ENCODE measurements at regions not wholly inside any gene's neighbourhood (a gene's known extent, or its start where the extent isn't known, plus 50 kb on each side); places are given as distances from the start of the nearest gene placed in this dataset.

DNA sequence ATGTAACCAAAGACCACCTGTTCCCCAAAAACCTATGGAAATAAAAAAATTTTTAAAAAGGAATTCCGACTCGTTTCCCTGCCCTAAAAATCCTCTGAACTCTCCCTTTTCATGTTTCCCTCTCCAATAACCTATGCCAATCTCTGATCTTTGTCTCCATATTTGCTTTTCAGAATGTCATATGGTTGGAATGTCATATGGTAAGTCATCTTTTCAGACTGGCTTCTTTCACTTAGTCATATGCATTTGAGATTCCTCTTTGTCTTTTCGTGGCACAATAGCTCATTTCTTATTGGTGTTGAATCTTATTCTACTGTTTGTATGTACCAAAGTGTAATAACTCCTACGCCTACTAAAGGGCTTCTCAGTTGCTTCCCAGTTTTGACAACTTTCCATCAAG lies 117.5 kb downstream of the BACH1 start:
- Histone ChIP-seq H3K4me1 (replicated peaks in 1 of 4; ENCODE audit: control insufficient read depth in 3 of 4, insufficient read depth in 4 of 4, low read length in 3 of 4) (peaks cover 0 to 4% (median 0%) of the 10 kb centered on the region in 4 experiments; a peak in 2 of 7 replicates), H2BK12ac (ENCODE audit: low read depth, low read length) (no peak overlapping the region), H3K23me2 (ENCODE audit: low read depth, low read length) (no peaks in the 10 kb centered on the region), H3K23ac (ENCODE audit: insufficient read length) (no peak overlapping the region), H3K4me2 (ENCODE audit: insufficient read depth in 1 of 2, low read depth in 2 of 2, low read length in 2 of 2) (no peak overlapping the region), H2BK120ac (replicated peaks; ENCODE audit: low read depth, low read length) (no peak overlapping the region), H2BK20ac (ENCODE audit: low read length) (no peak overlapping the region), H3K9me3 (ENCODE audit: insufficient read depth in 2 of 2, low read depth in 1 of 2, low read length in 1 of 2) (no peaks in the 10 kb centered on the region), H2AFZ (ENCODE audit: low read length) (no peak overlapping the region), H4K8ac (ENCODE audit: extremely low read depth, insufficient read depth, low read length) (no peak overlapping the region), H2AK5ac (ENCODE audit: low read depth, low read length) (no peak overlapping the region), H3K27ac (ENCODE audit: low read depth, low read length) (no peak overlapping the region), H3K27me3 (replicated peaks in 1 of 4; ENCODE audit: control insufficient read depth in 3 of 4, extremely low read depth in 1 of 4, insufficient read depth in 3 of 4, low read length in 3 of 4) (no peaks in the 10 kb centered on the region), H3K79me2 (ENCODE audit: control insufficient read depth in 1 of 2, insufficient read depth in 2 of 2, low read length in 2 of 2) (no peaks in the 10 kb centered on the region), H3K79me1 (ENCODE audit: low read depth, low read length) (no peaks in the 10 kb centered on the region), H3K4ac (replicated peaks; ENCODE audit: insufficient read length, low read depth, low read length) (no peak overlapping the region), H4K91ac (replicated peaks; ENCODE audit: insufficient read length, low read length) (no peak overlapping the region), H3K9ac (replicated peaks in 1 of 4; ENCODE audit: extremely low read depth in 1 of 4, low read depth in 3 of 4, low read length in 3 of 4) (no peak overlapping the region), H3K14ac (ENCODE audit: insufficient read length) (no peak overlapping the region), H3K18ac (ENCODE audit: extremely low read depth, low read length) (no peak overlapping the region), H3K4me3 (ENCODE audit: extremely low read depth in 1 of 4, insufficient read depth in 2 of 4, low read depth in 3 of 4, low read length in 4 of 4) (no peak overlapping the region), H4K20me1 (replicated peaks in 1 of 2; ENCODE audit: control insufficient read depth in 1 of 2, insufficient read depth in 2 of 2, low read length in 2 of 2) (no peaks in the 10 kb centered on the region), H2BK5ac (ENCODE audit: low read depth, low read length) (no peak overlapping the region), H3K36me3 (ENCODE audit: control insufficient read depth in 2 of 4, insufficient read depth in 4 of 4, low read length in 3 of 4) (no peaks in the 10 kb centered on the region), H3K56ac (replicated peaks; ENCODE audit: insufficient read length, low read depth, low read length) (no peak overlapping the region), H2BK15ac (ENCODE audit: low read length) (no peak overlapping the region), H4K5ac (ENCODE audit: insufficient read length, low read depth, low read length) (no peak overlapping the region)
- 89% methylated on average over 4 of the region's 4 CpGs; no CpG with 5 or more reads in 1 of the 2 experiments for WGBS, 2 experiments (ENCODE audit: extremely low coverage in 1 of 2, insufficient coverage in 1 of 2, insufficient read length in 1 of 2, insufficient replicate concordance in 2 of 2, low coverage in 1 of 2, low lambda C conversion rate in 2 of 2, missing lambda C conversion rate in 1 of 2)
- POLR2A ChIA-PET (ENCODE audit: partially characterized antibody) = no interaction called here
- TF ChIP-seq PHF8 (conservative IDR thresholded peaks at IDR 0.05; ENCODE audit: low read depth, low read length) (no peak), RXRA (IDR thresholded peaks at IDR 0.05; ENCODE audit: insufficient read depth, low read depth, low read length) (no peak), RBBP5 (IDR thresholded peaks at IDR 0.05; ENCODE audit: borderline replicate concordance, low read depth, low read length) (no peak), SP4 (IDR thresholded peaks at IDR 0.05; ENCODE audit: low read length) (no peak), JUN (IDR thresholded peaks at IDR 0.05; ENCODE audit: low read depth, low read length) (no peak), RFX5 (IDR thresholded peaks at IDR 0.05; ENCODE audit: borderline replicate concordance, low read depth, low read length) (no peak)
- TF ChIP-seq, protein P1, sequence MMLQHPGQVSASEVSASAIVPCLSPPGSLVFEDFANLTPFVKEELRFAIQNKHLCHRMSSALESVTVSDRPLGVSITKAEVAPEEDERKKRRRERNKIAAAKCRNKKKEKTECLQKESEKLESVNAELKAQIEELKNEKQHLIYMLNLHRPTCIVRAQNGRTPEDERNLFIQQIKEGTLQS (IDR thresholded peaks at IDR 0.05; ENCODE audit: insufficient read depth, low read depth, low read length) = no peak
- CTCF ChIA-PET (ENCODE audit: partially characterized antibody) = interaction anchor here (0.7 kb wide), 1 partner anchor 15 kb away, joined by 3 read pairs; no protein-coding TSS in a partner anchor
- FAIRE-seq (no peak), DNase-seq (ENCODE audit: low read depth in 1 of 2, low spot score in 2 of 2) (no peak)

Data from H1 (cell line).